HL-60 (cell line): ENCODE measurements at regions not wholly inside any gene's neighbourhood (a gene's known extent, or its start where the extent isn't known, plus 50 kb on each side); places are given as distances from the start of the nearest gene placed in this dataset.

Experiments
- GABPA ChIP-seq: IDR thresholded peaks from 2 replicates; pipeline ENCODE4 v1.6.1; 2012; ENCODE audit warnings: low read depth
- POLR2AphosphoS5 ChIP-seq: IDR thresholded peaks from 2 replicates; pipeline ENCODE4 v1.6.1; 2012; ENCODE audit warnings: low read depth
- SPI1 ChIP-seq: IDR thresholded peaks from 2 replicates; pipeline ENCODE4 v1.6.1; 2012; ENCODE audit warnings: low read depth, mild to moderate bottlenecking, borderline replicate concordance
- TF ChIP-seq, protein P1 (sequence below): IDR thresholded peaks from one replicate; pipeline ENCODE4 v1.5.1; 2011; ENCODE audit warnings: low read length, control low read depth, inconsistent platforms; ENCODE audit not compliant: insufficient read depth
- TF ChIP-seq, protein P2 (sequence below): IDR thresholded peaks from 2 replicates; pipeline ENCODE4 v1.6.1; 2012; ENCODE audit warnings: low read depth; ENCODE audit not compliant: insufficient replicate concordance

- TF ChIP-seq, protein P1, sequence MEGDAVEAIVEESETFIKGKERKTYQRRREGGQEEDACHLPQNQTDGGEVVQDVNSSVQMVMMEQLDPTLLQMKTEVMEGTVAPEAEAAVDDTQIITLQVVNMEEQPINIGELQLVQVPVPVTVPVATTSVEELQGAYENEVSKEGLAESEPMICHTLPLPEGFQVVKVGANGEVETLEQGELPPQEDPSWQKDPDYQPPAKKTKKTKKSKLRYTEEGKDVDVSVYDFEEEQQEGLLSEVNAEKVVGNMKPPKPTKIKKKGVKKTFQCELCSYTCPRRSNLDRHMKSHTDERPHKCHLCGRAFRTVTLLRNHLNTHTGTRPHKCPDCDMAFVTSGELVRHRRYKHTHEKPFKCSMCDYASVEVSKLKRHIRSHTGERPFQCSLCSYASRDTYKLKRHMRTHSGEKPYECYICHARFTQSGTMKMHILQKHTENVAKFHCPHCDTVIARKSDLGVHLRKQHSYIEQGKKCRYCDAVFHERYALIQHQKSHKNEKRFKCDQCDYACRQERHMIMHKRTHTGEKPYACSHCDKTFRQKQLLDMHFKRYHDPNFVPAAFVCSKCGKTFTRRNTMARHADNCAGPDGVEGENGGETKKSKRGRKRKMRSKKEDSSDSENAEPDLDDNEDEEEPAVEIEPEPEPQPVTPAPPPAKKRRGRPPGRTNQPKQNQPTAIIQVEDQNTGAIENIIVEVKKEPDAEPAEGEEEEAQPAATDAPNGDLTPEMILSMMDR = no peak
- TF ChIP-seq POLR2AphosphoS5 (no peak), GABPA (no peak), SPI1 (no peak)
- TF ChIP-seq, protein P2, sequence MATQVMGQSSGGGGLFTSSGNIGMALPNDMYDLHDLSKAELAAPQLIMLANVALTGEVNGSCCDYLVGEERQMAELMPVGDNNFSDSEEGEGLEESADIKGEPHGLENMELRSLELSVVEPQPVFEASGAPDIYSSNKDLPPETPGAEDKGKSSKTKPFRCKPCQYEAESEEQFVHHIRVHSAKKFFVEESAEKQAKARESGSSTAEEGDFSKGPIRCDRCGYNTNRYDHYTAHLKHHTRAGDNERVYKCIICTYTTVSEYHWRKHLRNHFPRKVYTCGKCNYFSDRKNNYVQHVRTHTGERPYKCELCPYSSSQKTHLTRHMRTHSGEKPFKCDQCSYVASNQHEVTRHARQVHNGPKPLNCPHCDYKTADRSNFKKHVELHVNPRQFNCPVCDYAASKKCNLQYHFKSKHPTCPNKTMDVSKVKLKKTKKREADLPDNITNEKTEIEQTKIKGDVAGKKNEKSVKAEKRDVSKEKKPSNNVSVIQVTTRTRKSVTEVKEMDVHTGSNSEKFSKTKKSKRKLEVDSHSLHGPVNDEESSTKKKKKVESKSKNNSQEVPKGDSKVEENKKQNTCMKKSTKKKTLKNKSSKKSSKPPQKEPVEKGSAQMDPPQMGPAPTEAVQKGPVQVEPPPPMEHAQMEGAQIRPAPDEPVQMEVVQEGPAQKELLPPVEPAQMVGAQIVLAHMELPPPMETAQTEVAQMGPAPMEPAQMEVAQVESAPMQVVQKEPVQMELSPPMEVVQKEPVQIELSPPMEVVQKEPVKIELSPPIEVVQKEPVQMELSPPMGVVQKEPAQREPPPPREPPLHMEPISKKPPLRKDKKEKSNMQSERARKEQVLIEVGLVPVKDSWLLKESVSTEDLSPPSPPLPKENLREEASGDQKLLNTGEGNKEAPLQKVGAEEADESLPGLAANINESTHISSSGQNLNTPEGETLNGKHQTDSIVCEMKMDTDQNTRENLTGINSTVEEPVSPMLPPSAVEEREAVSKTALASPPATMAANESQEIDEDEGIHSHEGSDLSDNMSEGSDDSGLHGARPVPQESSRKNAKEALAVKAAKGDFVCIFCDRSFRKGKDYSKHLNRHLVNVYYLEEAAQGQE = no peak
These were observed 204.7 kb upstream of the RFX3 start for GRCh38 chr9:3730511-3730922.
